Loucy (cell line): ENCODE measurements at regions not wholly inside any gene's neighbourhood (a gene's known extent, or its start where the extent isn't known, plus 50 kb on each side); places are given as distances from the start of the nearest gene placed in this dataset.

Experiments used
- H2AFZ ChIP-seq: fragments of 200-600 bp; sonication (generic); 2 replicates; pipeline ENCODE4 v1.6.0; 2016; ENCODE audit warnings: antibody characterized with exemption, mild to moderate bottlenecking, low read length, moderate library complexity
- H3F3A ChIP-seq: fragments of 200-600 bp; 2 replicates; pipeline ENCODE4 v1.6.0; 2016; ENCODE audit warnings: antibody characterized with exemption, low read depth, mild to moderate bottlenecking
- H3K27me3 ChIP-seq: fragments of 200-600 bp; sonication (generic); 2 replicates; pipeline ENCODE4 v1.6.1; 2014; ENCODE audit warnings: low read length, mild to moderate bottlenecking; ENCODE audit not compliant: insufficient read depth, poor library complexity, severe bottlenecking
- H3K36me3 ChIP-seq: fragments of 200-600 bp; sonication (generic); 2 replicates; pipeline ENCODE4 v1.6.1; 2016; ENCODE audit warnings: low read length; ENCODE audit not compliant: insufficient read depth
- H3K4me1 ChIP-seq: fragments of 200-600 bp; sonication (generic); 2 replicates; pipeline ENCODE4 v1.5.1; 2014; ENCODE audit warnings: low read length, mild to moderate bottlenecking; ENCODE audit not compliant: insufficient read depth, poor library complexity, severe bottlenecking
- H3K4me2 ChIP-seq: fragments of 200-600 bp; sonication (generic); 2 replicates; pipeline ENCODE4 v1.6.0; 2014; ENCODE audit warnings: antibody characterized with exemption, low read length, low read depth, mild to moderate bottlenecking; ENCODE audit not compliant: poor library complexity, severe bottlenecking
- H3K4me3 ChIP-seq: fragments of 200-600 bp; sonication (generic); 2 replicates; pipeline ENCODE4 v1.5.1; 2014; ENCODE audit warnings: low read length, mild to moderate bottlenecking, mixed read lengths; ENCODE audit not compliant: poor library complexity, severe bottlenecking
- H3K79me2 ChIP-seq: fragments of 200-600 bp; sonication (generic); 2 replicates; pipeline ENCODE4 v1.6.1; 2014; ENCODE audit warnings: low read length; ENCODE audit not compliant: insufficient read depth
- H3K9ac ChIP-seq: fragments of 200-600 bp; sonication (generic); 2 replicates; pipeline ENCODE4 v1.6.0; 2014; ENCODE audit warnings: mild to moderate bottlenecking, low read depth, low read length, moderate library complexity; ENCODE audit not compliant: poor library complexity, severe bottlenecking
- H3K9me2 ChIP-seq: fragments of 200-600 bp; sonication (generic); replicated peaks from 2 replicates; pipeline ENCODE4 v1.6.1; 2016; ENCODE audit warnings: low read depth, low read length, mixed read lengths
- H3K9me3 ChIP-seq: fragments of 200-600 bp; sonication (generic); 2 replicates; pipeline ENCODE4 v1.6.1; 2014; ENCODE audit warnings: mild to moderate bottlenecking, antibody characterized with exemption, low read length, low read depth; ENCODE audit not compliant: insufficient read depth
- H4K20me1 ChIP-seq: fragments of 200-600 bp; sonication (generic); 2 replicates; pipeline ENCODE4 v1.6.0; 2014; ENCODE audit warnings: antibody characterized with exemption, low read length, mild to moderate bottlenecking; ENCODE audit not compliant: insufficient read depth, poor library complexity, severe bottlenecking
- EZH2phosphoT487 ChIP-seq: fragments of 200-600 bp; IDR thresholded peaks from 2 replicates; pipeline ENCODE4 v1.6.1; 2018; ENCODE audit warnings: antibody characterized with exemption, mild to moderate bottlenecking, moderate library complexity, borderline replicate concordance
- TF ChIP-seq, protein P1 (sequence below): fragments of 200-600 bp; sonication (generic); conservative IDR thresholded peaks from 2 replicates; pipeline ENCODE4 v1.5.1; 2014; ENCODE audit warnings: mild to moderate bottlenecking, antibody characterized with exemption, low read length

DNA sequence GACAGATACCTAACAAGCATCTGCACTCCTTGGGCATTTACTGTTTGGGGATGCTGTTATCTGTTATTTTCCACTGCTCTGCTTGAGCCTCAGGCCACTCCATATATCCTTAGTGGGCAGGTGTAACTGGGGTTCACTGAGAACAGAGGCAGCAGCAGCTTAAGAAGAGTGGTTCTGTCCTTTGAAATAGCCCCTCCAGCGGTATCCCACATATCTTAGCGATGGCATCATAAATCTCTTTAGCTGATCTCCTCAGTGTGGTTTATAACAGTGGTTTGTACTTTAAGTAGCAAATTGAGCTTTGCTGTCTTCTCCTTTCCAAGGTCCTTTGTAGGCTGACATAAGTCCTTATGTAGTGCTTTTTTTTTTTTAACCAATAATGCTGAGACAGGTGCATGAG lies 79.7 kb upstream of the RPRM start:
- Histone ChIP-seq H3K9ac (no peak overlapping the region), H3K36me3 (no peaks in the 10 kb centered on the region), H4K20me1 (no peaks in the 10 kb centered on the region), H3F3A (no peaks in the 10 kb centered on the region), H3K27me3 (no peaks in the 10 kb centered on the region), H2AFZ (no peak overlapping the region), H3K4me1 (no peaks in the 10 kb centered on the region), H3K9me2 (no peaks in the 10 kb centered on the region), H3K4me2 (no peak overlapping the region), H3K9me3 (no peaks in the 10 kb centered on the region), H3K79me2 (no peaks in the 10 kb centered on the region), H3K4me3 (no peak overlapping the region)
- no peak for TF ChIP-seq EZH2phosphoT487
- TF ChIP-seq, protein P1, sequence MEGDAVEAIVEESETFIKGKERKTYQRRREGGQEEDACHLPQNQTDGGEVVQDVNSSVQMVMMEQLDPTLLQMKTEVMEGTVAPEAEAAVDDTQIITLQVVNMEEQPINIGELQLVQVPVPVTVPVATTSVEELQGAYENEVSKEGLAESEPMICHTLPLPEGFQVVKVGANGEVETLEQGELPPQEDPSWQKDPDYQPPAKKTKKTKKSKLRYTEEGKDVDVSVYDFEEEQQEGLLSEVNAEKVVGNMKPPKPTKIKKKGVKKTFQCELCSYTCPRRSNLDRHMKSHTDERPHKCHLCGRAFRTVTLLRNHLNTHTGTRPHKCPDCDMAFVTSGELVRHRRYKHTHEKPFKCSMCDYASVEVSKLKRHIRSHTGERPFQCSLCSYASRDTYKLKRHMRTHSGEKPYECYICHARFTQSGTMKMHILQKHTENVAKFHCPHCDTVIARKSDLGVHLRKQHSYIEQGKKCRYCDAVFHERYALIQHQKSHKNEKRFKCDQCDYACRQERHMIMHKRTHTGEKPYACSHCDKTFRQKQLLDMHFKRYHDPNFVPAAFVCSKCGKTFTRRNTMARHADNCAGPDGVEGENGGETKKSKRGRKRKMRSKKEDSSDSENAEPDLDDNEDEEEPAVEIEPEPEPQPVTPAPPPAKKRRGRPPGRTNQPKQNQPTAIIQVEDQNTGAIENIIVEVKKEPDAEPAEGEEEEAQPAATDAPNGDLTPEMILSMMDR = no peak

DNA sequence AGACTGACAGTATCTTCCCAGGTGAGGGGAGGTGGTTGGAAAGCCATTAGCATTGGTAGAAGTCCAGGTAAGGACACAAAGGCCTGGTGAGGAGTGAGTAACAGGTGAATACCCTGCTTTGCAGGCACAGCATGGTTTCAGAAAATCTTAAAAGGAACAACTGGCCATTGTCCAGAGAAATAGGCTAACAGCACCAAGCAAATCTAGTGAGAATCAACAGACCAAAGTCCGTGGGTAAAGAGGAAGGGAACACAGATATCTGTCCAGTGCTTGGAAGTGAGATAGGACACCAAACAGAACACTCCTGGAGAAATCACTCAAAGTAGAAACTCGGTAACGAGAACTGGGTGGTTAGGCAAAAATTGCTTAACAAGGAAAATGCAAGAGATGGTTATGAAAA lies 88.8 kb upstream of the RPRM start:
- Histone ChIP-seq H3K4me3 (no peak overlapping the region), H3K4me1 (no peaks in the 10 kb centered on the region), H3K4me2 (no peak overlapping the region), H3K9me3 (no peaks in the 10 kb centered on the region), H4K20me1 (no peaks in the 10 kb centered on the region), H3K27me3 (no peaks in the 10 kb centered on the region), H3K9ac (no peak overlapping the region), H3K79me2 (no peaks in the 10 kb centered on the region), H3K9me2 (no peaks in the 10 kb centered on the region), H3K36me3 (no peaks in the 10 kb centered on the region), H3F3A (no peaks in the 10 kb centered on the region), H2AFZ (no peak overlapping the region)
- TF ChIP-seq, protein P1 = no peak
- TF ChIP-seq EZH2phosphoT487 = no peak

DNA sequence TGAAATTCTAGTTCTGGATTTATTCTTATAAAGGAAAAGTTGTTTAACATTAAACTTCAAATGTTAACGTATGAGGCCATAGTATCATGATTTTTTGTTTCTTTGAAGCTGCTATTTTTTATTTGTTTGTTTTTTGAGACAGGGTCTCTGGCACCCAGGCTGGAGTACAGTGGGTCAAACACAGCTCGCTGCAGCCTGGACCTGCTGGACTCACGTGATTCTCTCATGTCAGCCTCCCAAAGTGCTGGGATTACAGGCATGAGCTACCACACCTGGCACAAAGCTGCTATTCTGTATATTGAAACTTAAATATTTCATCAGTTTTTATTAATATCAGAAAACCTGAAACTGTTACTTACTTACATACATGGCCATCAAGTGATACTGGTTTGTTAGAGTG lies 89.5 kb upstream of the RPRM start:
- Histone ChIP-seq H3K36me3 (no peaks in the 10 kb centered on the region), H3F3A (no peaks in the 10 kb centered on the region), H2AFZ (no peak overlapping the region), H3K27me3 (no peaks in the 10 kb centered on the region), H4K20me1 (no peaks in the 10 kb centered on the region), H3K4me1 (no peaks in the 10 kb centered on the region), H3K4me3 (no peak overlapping the region), H3K9ac (no peak overlapping the region), H3K4me2 (no peak overlapping the region), H3K9me2 (no peaks in the 10 kb centered on the region), H3K9me3 (no peaks in the 10 kb centered on the region), H3K79me2 (no peaks in the 10 kb centered on the region)
- TF ChIP-seq, protein P1 = no peak
- no peak for TF ChIP-seq EZH2phosphoT487
